Activated CD8-positive, alpha-beta T cell treated with anti-CD3 and anti-CD28 coated beads for 36 hours (primary cell): ENCODE measurements at regions not wholly inside any gene's neighbourhood (a gene's known extent, or its start where the extent isn't known, plus 50 kb on each side); places are given as distances from the start of the nearest gene placed in this dataset.

Source experiments
- ATAC-seq: fragments of 200-7000 bp; cut with Tn5 transposase; one replicate; pipeline ENCODE4 v1.10.0; 2021; ENCODE audit warnings: mild to moderate bottlenecking, moderate library complexity
- CTCF ChIA-PET: fragments of 350-600 bp; sonication (Branson Sonifier 250); formaldehyde crosslinking; loops from one replicate; lab custom pipeline; 2021; ENCODE audit warnings: antibody characterized with exemption; lab: Charles Lee
- POLR2A ChIA-PET: fragments of 350-600 bp; sonication (Branson Sonifier 250); formaldehyde crosslinking; loops from one replicate; lab custom pipeline; 2021; ENCODE audit warnings: antibody characterized with exemption; lab: Charles Lee
- DNase-seq: peaks from one replicate; pipeline ENCODE4 v3.0.0-alpha.2; 2020
- H3K27ac Mint-ChIP-seq: one replicate; pipeline ENCODE4 v1.8.0; 2021; ENCODE audit warnings: mild to moderate bottlenecking, mixed read lengths
- H3K27me3 Mint-ChIP-seq: one replicate; pipeline ENCODE4 v1.8.0; 2021; ENCODE audit warnings: mixed read lengths
- H3K36me3 Mint-ChIP-seq: one replicate; pipeline ENCODE4 v1.8.0; 2021; ENCODE audit warnings: low read depth, mixed read lengths
- H3K4me1 Mint-ChIP-seq: one replicate; pipeline ENCODE4 v1.8.0; 2021; ENCODE audit warnings: low read depth, mixed read lengths
- H3K4me3 Mint-ChIP-seq: one replicate; pipeline ENCODE4 v1.8.0; 2021; ENCODE audit warnings: mild to moderate bottlenecking, moderate library complexity, mixed read lengths
- H3K9me3 Mint-ChIP-seq: one replicate; pipeline ENCODE4 v1.8.0; 2021; ENCODE audit warnings: mixed read lengths
- CTCF ChIP-seq: fragments of 200-600 bp; IDR thresholded peaks from one replicate; pipeline ENCODE4 v1.8.0; 2022; ENCODE audit warnings: antibody characterized with exemption, mild to moderate bottlenecking
- intact Hi-C: fragments of 100-400 bp; cut with micrococcal nuclease; formaldehyde crosslinking; loops from one replicate; pipeline ENCODE4 v1.10.0; 2022

- H3K27ac Mint-ChIP-seq, result no peak overlapping the region
- DNase-seq (no peak), ATAC-seq (no peak)
- H3K27me3 Mint-ChIP-seq, result no peaks in the 10 kb centered on the region
- CTCF ChIA-PET, result interaction anchor here (1.9 kb wide), 1 partner anchor 27 kb away, joined by 4 read pairs; no protein-coding TSS in a partner anchor
- no peaks in the 10 kb centered on the region for H3K4me1 Mint-ChIP-seq
- intact Hi-C loops, result no loop called here
- H3K36me3 Mint-ChIP-seq, result no peaks in the 10 kb centered on the region
- H3K9me3 Mint-ChIP-seq, result no peaks in the 10 kb centered on the region
- no peak overlapping the region for H3K4me3 Mint-ChIP-seq
- POLR2A ChIA-PET, result no interaction called here
- TF ChIP-seq CTCF, result no peak
Measured at GRCh38 chr7:51457079-51457478, 140.5 kb upstream of the COBL start.

DNA sequence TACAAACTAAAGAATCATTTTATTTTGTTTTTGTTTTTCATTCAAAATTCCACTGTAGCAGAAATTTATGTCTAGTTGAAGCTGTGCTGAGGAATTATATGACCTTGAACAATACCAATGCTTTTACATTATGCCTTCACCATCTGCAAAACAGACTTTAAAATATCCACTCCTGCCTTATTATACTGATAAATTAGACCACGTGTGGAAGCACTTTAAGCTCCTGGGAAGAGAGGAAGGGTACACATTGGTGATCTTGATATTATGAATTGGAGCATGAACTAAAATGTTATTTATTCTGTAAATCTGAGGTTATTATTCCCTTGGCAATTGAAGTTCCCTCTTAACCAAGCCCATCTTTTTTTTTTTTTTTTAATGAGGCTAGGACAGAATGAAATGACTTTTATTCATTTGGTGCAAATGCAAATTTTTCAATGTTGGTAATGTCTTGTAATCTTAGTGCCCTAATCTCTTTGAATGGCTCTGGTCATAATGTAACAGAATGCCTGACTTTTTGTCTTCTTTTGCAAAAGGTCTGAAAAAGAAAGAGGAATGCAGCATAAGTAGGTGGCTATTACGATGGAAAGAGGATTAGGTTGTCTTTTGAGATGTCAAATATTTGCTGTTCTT is 139.9 kb upstream of the COBL start:
- ATAC-seq, result no peak
- no peaks in the 10 kb centered on the region for H3K27me3 Mint-ChIP-seq
- CTCF ChIA-PET, result interaction anchor here (1.9 kb wide), 1 partner anchor 26 kb away, joined by 4 read pairs; no protein-coding TSS in a partner anchor
- TF ChIP-seq CTCF, result no peak
- no peak overlapping the region for H3K4me3 Mint-ChIP-seq
- no peak overlapping the region for H3K27ac Mint-ChIP-seq
- no peaks in the 10 kb centered on the region for H3K36me3 Mint-ChIP-seq
- intact Hi-C loops, result no loop called here
- no peak for DNase-seq
- no peaks in the 10 kb centered on the region for H3K4me1 Mint-ChIP-seq
- POLR2A ChIA-PET, result no interaction called here
- H3K9me3 Mint-ChIP-seq, result no peaks in the 10 kb centered on the region

DNA sequence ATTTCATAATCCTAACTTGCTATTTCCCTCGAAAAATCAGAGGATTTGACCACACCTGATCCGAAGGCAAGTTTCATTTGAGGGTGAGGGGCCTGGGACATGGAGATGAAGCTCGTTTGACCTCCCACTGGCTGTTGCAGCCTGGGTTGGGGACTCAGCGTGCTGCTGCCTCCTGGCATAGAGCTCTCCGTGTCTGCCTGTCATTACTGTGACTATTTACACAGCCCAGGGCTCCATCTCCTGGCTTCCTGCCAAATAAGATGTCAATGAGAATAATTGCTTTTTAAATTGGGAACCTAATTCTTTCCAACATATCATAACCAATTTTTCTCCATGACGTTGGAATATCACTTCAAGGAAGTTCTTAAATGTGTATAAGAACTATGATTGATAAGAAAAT is 139.3 kb upstream of the COBL start:
- TF ChIP-seq CTCF, result no peak
- DNase-seq (no peak), ATAC-seq (no peak)
- H3K36me3 Mint-ChIP-seq, result no peaks in the 10 kb centered on the region
- no peaks in the 10 kb centered on the region for H3K9me3 Mint-ChIP-seq
- ChIA-PET CTCF (interaction anchor here (0.8 to 1.9 kb wide), 2 partner anchors 26 to 27 kb away, joined by 3 to 4 read pairs; no protein-coding TSS in a partner anchor), POLR2A (no interaction called here)
- H3K4me1 Mint-ChIP-seq, result no peaks in the 10 kb centered on the region
- no peak overlapping the region for H3K27ac Mint-ChIP-seq
- no peaks in the 10 kb centered on the region for H3K27me3 Mint-ChIP-seq
- intact Hi-C loops, result no loop called here
- no peak overlapping the region for H3K4me3 Mint-ChIP-seq

GRCh38 chr7:51455513-51455912 is 138.9 kb upstream of the COBL start:
- intact Hi-C loops, result no loop called here
- ATAC-seq (no peak), DNase-seq (no peak)
- no peak for TF ChIP-seq CTCF
- Mint-ChIP-seq H3K4me1 (no peaks in the 10 kb centered on the region), H3K27me3 (no peaks in the 10 kb centered on the region), H3K4me3 (no peak overlapping the region), H3K36me3 (no peaks in the 10 kb centered on the region), H3K9me3 (no peaks in the 10 kb centered on the region), H3K27ac (no peak overlapping the region)
- ChIA-PET POLR2A (no interaction called here), CTCF (interaction anchor here (0.8 to 1.9 kb wide), 2 partner anchors 25 to 26 kb away, joined by 3 to 4 read pairs; no protein-coding TSS in a partner anchor)

DNA sequence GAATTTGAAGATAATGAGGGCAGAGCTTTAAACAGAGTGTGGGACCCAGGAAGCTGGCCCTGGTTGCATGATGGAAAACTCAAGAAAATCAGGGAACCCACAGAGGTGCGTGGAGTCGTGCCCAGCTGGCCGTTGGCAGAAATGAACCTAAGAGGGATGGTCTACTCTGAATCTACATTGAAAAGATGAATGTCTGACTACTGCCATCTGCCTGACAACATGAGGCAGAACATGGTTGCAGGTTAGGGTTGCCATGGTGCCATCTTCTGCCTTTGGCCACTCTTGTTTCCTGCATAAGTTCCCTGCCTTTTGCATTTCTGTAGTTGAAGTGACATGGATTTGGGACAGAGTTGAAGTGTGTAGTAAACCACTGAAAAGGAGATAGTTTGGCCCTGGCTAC is 138.5 kb upstream of the COBL start:
- Mint-ChIP-seq H3K4me1 (no peaks in the 10 kb centered on the region), H3K27me3 (no peaks in the 10 kb centered on the region), H3K9me3 (no peaks in the 10 kb centered on the region), H3K27ac (no peak overlapping the region), H3K36me3 (no peaks in the 10 kb centered on the region), H3K4me3 (no peak overlapping the region)
- TF ChIP-seq CTCF, result no peak
- ATAC-seq, result no peak
- CTCF ChIA-PET, result interaction anchor here (0.8 to 1.9 kb wide), 3 partner anchors 11 to 26 kb away, joined by 3 to 4 read pairs (median 3); no protein-coding TSS in a partner anchor
- no peak for DNase-seq
- POLR2A ChIA-PET, result no interaction called here
- intact Hi-C loops, result no loop called here
